HEK293 (cell line): ENCODE measurements at regions not wholly inside any gene's neighbourhood (a gene's known extent, or its start where the extent isn't known, plus 50 kb on each side); places are given as distances from the start of the nearest gene placed in this dataset.

ENCODE experiments used
- CTCF ChIA-PET: fragments of 350-600 bp; formaldehyde crosslinking; extraction: SDS; loops from one replicate; lab custom pipeline; 2021; ENCODE audit warnings: antibody characterized with exemption; lab: Yijun Ruan, JAX
- POLR2A ChIA-PET: fragments of 300-600 bp; formaldehyde crosslinking; extraction: SDS; loops from one replicate; lab custom pipeline; 2020; ENCODE audit warnings: antibody characterized with exemption, inconsistent platforms; lab: Yijun Ruan, JAX
- H3K27ac ChIP-seq: fragments of 200-500 bp; sonication (Bioruptor generic); 2 replicates; pipeline ENCODE4 v1.5.1; 2014; ENCODE audit warnings: low read depth, low read length, control low read depth, inconsistent platforms; ENCODE audit errors: extremely low read depth
- H3K36me3 ChIP-seq, 2 experiments: fragments of 200-500 bp in 1 of 2; sonication (Bioruptor generic) in 1 of 2; 1 replicate in 1 of 2; 2 replicates in 1 of 2; pipeline ENCODE4 v1.5.1; 2014 to 2017; ENCODE audit warnings: inconsistent platforms in 2 of 2, low read length in 2 of 2; ENCODE audit not compliant: control insufficient read depth in 2 of 2, insufficient read depth in 1 of 2
- H3K4me1 ChIP-seq: fragments of 200-500 bp; sonication (Bioruptor generic); 2 replicates; pipeline ENCODE4 v1.5.1; 2014; ENCODE audit warnings: mild to moderate bottlenecking, low read length, inconsistent platforms; ENCODE audit not compliant: control insufficient read depth, insufficient read depth
- H3K4me3 ChIP-seq: 2 replicates; pipeline ENCODE4 v1.5.1; 2011; ENCODE audit warnings: low read depth, mild to moderate bottlenecking, control low read depth, low read length, moderate library complexity
- H3K9me3 ChIP-seq: fragments of 200-500 bp; sonication (Bioruptor generic); 2 replicates; pipeline ENCODE4 v1.5.1; 2014; ENCODE audit warnings: low read depth, low read length, inconsistent platforms; ENCODE audit not compliant: control insufficient read depth, insufficient read depth
- EGR2 ChIP-seq: fragments of 450-650 bp; formaldehyde crosslinking; IDR thresholded peaks from 2 replicates; pipeline ENCODE4 v1.5.1; 2016; ENCODE audit warnings: low read depth, missing biosample characterization, missing genetic modification characterization
- ELK4 ChIP-seq: IDR thresholded peaks from 2 replicates; pipeline ENCODE4 v1.6.1; 2011; ENCODE audit warnings: mild to moderate bottlenecking, low read depth, low read length, borderline replicate concordance
- GLIS2 ChIP-seq: fragments of 450-650 bp; formaldehyde crosslinking; IDR thresholded peaks from 2 replicates; pipeline ENCODE4 v1.5.1; 2016; ENCODE audit warnings: missing biosample characterization, missing genetic modification characterization
- HOXA7 ChIP-seq: sonication (generic); formaldehyde crosslinking; IDR thresholded peaks from 2 replicates; pipeline ENCODE4 v1.8.1; 2022; ENCODE audit warnings: missing genetic modification reagents, borderline replicate concordance
- KLF9 ChIP-seq: fragments of 450-650 bp; formaldehyde crosslinking; IDR thresholded peaks from 2 replicates; pipeline ENCODE4 v1.5.1; 2016; ENCODE audit warnings: missing biosample characterization, missing genetic modification characterization, low read depth
- TCF7L2 ChIP-seq: IDR thresholded peaks from 2 replicates; pipeline ENCODE4 v1.6.1; 2011; ENCODE audit warnings: low read depth, mild to moderate bottlenecking, inconsistent platforms, low read length, moderate library complexity, borderline replicate concordance
- TSHZ1 ChIP-seq: fragments of 450-650 bp; formaldehyde crosslinking; IDR thresholded peaks from 2 replicates; pipeline ENCODE4 v1.5.1; 2016; ENCODE audit warnings: missing biosample characterization, missing genetic modification characterization, borderline replicate concordance
- WT1 ChIP-seq: fragments of 450-650 bp; formaldehyde crosslinking; IDR thresholded peaks from 2 replicates; pipeline ENCODE4 v1.5.1; 2016; ENCODE audit warnings: missing biosample characterization, missing genetic modification characterization
- ZBTB11 ChIP-seq: fragments of 450-650 bp; formaldehyde crosslinking; conservative IDR thresholded peaks from 2 replicates; pipeline ENCODE4 v1.5.1; 2016; ENCODE audit warnings: low read depth, missing biosample characterization, missing genetic modification characterization
- ZFP3 ChIP-seq: fragments of 450-650 bp; formaldehyde crosslinking; IDR thresholded peaks from 2 replicates; pipeline ENCODE4 v1.5.1; 2016; ENCODE audit warnings: low read depth, missing biosample characterization, missing genetic modification characterization
- ZIC2 ChIP-seq: fragments of 450-650 bp; formaldehyde crosslinking; IDR thresholded peaks from 2 replicates; pipeline ENCODE4 v1.5.1; 2016; ENCODE audit warnings: missing biosample characterization, missing genetic modification characterization
- ZNF112 ChIP-seq: fragments of 450-650 bp; formaldehyde crosslinking; IDR thresholded peaks from 2 replicates; pipeline ENCODE4 v1.5.0; 2017; ENCODE audit warnings: missing biosample characterization, missing genetic modification characterization
- ZNF140 ChIP-seq: fragments of 450-650 bp; formaldehyde crosslinking; IDR thresholded peaks from 2 replicates; pipeline ENCODE4 v1.5.1; 2016; ENCODE audit warnings: missing biosample characterization, missing genetic modification characterization
- ZNF211 ChIP-seq: fragments of 450-650 bp; formaldehyde crosslinking; IDR thresholded peaks from 2 replicates; pipeline ENCODE4 v1.5.1; 2016; ENCODE audit warnings: low read depth, missing biosample characterization, missing genetic modification characterization
- ZNF239 ChIP-seq: fragments of 450-650 bp; formaldehyde crosslinking; IDR thresholded peaks from 2 replicates; pipeline ENCODE4 v1.5.1; 2016; ENCODE audit warnings: missing biosample characterization, missing genetic modification characterization
- ZNF302 ChIP-seq: fragments of 450-650 bp; formaldehyde crosslinking; IDR thresholded peaks from 2 replicates; pipeline ENCODE4 v1.5.1; 2016; ENCODE audit warnings: missing biosample characterization, missing genetic modification characterization, low read depth
- ZNF335 ChIP-seq: fragments of 450-650 bp; formaldehyde crosslinking; conservative IDR thresholded peaks from 2 replicates; pipeline ENCODE4 v1.5.1; 2016; ENCODE audit warnings: missing biosample characterization, missing genetic modification characterization
- ZNF354C ChIP-seq: fragments of 450-650 bp; formaldehyde crosslinking; IDR thresholded peaks from 2 replicates; pipeline ENCODE4 v1.5.1; 2016; ENCODE audit warnings: missing biosample characterization, missing genetic modification characterization, low read depth, borderline replicate concordance
- ZNF366 ChIP-seq: fragments of 450-650 bp; formaldehyde crosslinking; conservative IDR thresholded peaks from 2 replicates; pipeline ENCODE4 v1.5.1; 2016; ENCODE audit warnings: missing biosample characterization, missing genetic modification characterization
- ZNF555 ChIP-seq: fragments of 450-650 bp; formaldehyde crosslinking; conservative IDR thresholded peaks from 2 replicates; pipeline ENCODE4 v1.5.1; 2017; ENCODE audit warnings: missing biosample characterization, mild to moderate bottlenecking, missing genetic modification characterization, inconsistent platforms
- ZNF558 ChIP-seq: fragments of 450-650 bp; formaldehyde crosslinking; IDR thresholded peaks from 2 replicates; pipeline ENCODE4 v1.5.1; 2016; ENCODE audit warnings: missing biosample characterization, missing genetic modification characterization
- ZNF585B ChIP-seq: fragments of 450-650 bp; formaldehyde crosslinking; IDR thresholded peaks from 2 replicates; pipeline ENCODE4 v1.5.1; 2016; ENCODE audit warnings: missing biosample characterization, missing genetic modification characterization
- ZNF677 ChIP-seq: fragments of 450-650 bp; IDR thresholded peaks from 2 replicates; pipeline ENCODE4 v1.5.0; 2018; ENCODE audit warnings: missing biosample characterization, mild to moderate bottlenecking, missing genetic modification characterization, moderate library complexity
- ZSCAN4 ChIP-seq: fragments of 450-650 bp; formaldehyde crosslinking; IDR thresholded peaks from 2 replicates; pipeline ENCODE4 v1.5.1; 2017; ENCODE audit warnings: missing biosample characterization, missing genetic modification characterization
- TF ChIP-seq, protein P1 (sequence below): fragments of 450-650 bp; formaldehyde crosslinking; IDR thresholded peaks from 2 replicates; pipeline ENCODE4 v1.5.1; 2016; ENCODE audit warnings: missing biosample characterization, missing genetic modification characterization

DNA sequence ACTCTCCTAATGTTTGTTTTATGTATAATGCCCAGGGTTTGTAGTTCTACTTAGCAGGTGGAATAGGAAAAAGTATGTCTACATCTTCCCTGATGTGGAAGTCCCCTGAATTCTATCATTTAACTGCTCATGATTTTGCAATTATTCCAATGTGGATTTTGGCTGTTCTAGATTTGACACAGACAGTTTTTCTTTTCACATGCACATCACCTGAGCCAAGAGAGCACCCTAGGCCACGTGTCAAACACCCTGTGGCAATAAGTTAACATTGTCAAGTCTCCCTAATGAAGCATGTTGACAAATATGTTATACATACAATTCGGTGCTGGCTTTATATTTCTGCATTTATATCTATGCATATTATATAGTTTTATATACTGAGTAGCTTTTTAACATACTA is 70.0 kb upstream of the SUCLG2 start:
- Histone ChIP-seq H3K27ac (no peak overlapping the region), H3K9me3 (no peaks in the 10 kb centered on the region), H3K36me3 (no peaks in the 10 kb centered on the region), H3K4me1 (no peaks in the 10 kb centered on the region), H3K4me3 (no peak overlapping the region)
- CTCF ChIA-PET, result no interaction called here
- TF ChIP-seq ZNF302 (tag by site-specific recombination) (no peak), ZNF585B (no peak), ZNF677 (tag by site-specific recombination) (no peak), ZSCAN4 (no peak), ZNF211 (tag by site-specific recombination) (no peak), ELK4 (no peak), ZNF140 (tag by site-specific recombination) (no peak), ZNF112 (tag by site-specific recombination) (no peak), ZNF558 (tag by site-specific recombination) (no peak), ZNF555 (tag by site-specific recombination) (no peak), TSHZ1 (tag by site-specific recombination) (no peak), HOXA7 (CRISPR knock-in tag) (no peak), ZNF354C (tag by site-specific recombination) (no peak), ZNF366 (tag by site-specific recombination) (no peak)
- TF ChIP-seq, protein P1, sequence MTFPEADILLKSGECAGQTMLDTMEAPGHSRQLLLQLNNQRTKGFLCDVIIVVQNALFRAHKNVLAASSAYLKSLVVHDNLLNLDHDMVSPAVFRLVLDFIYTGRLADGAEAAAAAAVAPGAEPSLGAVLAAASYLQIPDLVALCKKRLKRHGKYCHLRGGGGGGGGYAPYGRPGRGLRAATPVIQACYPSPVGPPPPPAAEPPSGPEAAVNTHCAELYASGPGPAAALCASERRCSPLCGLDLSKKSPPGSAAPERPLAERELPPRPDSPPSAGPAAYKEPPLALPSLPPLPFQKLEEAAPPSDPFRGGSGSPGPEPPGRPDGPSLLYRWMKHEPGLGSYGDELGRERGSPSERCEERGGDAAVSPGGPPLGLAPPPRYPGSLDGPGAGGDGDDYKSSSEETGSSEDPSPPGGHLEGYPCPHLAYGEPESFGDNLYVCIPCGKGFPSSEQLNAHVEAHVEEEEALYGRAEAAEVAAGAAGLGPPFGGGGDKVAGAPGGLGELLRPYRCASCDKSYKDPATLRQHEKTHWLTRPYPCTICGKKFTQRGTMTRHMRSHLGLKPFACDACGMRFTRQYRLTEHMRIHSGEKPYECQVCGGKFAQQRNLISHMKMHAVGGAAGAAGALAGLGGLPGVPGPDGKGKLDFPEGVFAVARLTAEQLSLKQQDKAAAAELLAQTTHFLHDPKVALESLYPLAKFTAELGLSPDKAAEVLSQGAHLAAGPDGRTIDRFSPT (tag by site-specific recombination), result no peak
- POLR2A ChIA-PET, result no interaction called here

DNA sequence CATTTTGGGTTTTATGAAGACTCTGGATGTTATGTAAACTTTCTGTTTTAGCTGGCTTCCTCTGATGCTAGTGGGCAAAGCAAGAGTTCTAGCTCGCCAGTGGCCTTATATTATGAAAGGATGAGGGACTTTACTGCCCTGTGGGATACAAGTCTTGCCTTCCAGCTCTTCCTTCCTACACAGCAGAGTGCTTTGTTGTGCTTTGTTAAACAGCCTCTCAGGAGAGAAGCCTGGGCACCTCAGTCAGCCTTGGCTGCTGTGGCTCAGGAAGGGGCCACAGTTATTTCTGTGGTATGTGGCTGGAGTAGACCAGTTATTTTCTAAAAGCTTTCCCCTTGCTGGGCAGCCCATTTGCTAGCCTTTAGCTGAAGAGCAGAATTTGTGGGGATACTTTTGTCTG is 69.5 kb upstream of the SUCLG2 start:
- ChIA-PET POLR2A (no interaction called here), CTCF (no interaction called here)
- no peak overlapping the region for H3K4me3 ChIP-seq
- H3K4me1 ChIP-seq, result no peaks in the 10 kb centered on the region
- H3K36me3 ChIP-seq, result no peaks in the 10 kb centered on the region
- H3K9me3 ChIP-seq, result no peaks in the 10 kb centered on the region
- no peak overlapping the region for H3K27ac ChIP-seq
- TF ChIP-seq WT1 (tag by site-specific recombination) (no peak), TCF7L2 (no peak), GLIS2 (tag by site-specific recombination) (no peak), ZBTB11 (tag by site-specific recombination) (no peak), ZNF335 (no peak), KLF9 (tag by site-specific recombination) (no peak), ZNF239 (no peak), ZFP3 (no peak), EGR2 (tag by site-specific recombination) (no peak), ZIC2 (tag by site-specific recombination) (no peak)
